ENCODE measurements at regions not wholly inside any gene's neighbourhood (a gene's known extent, or its start where the extent isn't known, plus 50 kb on each side); places are given as distances from the start of the nearest gene placed in this dataset.
A peak's percentile ranks its signal among the peaks of the same experiment; 100 is the strongest.

DNA sequence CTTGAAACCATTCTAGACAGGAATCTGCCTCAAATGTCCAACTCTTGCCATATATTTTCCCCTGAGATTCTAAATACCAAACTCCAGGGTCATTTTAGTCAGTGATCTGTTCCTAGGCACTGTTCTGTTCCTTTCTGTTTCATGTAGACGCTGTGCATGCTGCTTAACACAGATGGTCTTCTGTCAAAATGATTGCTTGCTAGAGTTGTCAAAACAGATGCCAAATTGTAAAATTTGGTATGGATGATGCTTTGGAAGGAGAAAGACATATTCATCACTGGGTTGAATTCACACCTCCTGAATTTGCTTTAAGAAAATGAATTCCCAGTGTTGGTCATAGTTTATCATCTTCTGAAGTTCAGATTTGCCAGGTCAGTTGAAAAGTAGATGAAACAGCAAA is 425.9 kb downstream of the ETS1 start:
- no peak for TF ChIP-seq CTCF (IDR thresholded peaks at IDR 0.05; ENCODE audit: unreplicated experiment)
- CTCF ChIA-PET, result interaction anchor here (0.6 to 7.6 kb wide), 10 partner anchors 9 to 1867 kb away, joined by 3 to 137 read pairs (median 6); no protein-coding TSS in a partner anchor
- Mint-ChIP-seq H3K9me3 (ENCODE audit: unreplicated experiment) (no peaks in the 10 kb centered on the region), H3K27me3 (ENCODE audit: insufficient read depth, unreplicated experiment) (no peaks in the 10 kb centered on the region), H3K4me1 (ENCODE audit: insufficient read depth, unreplicated experiment) (no peaks in the 10 kb centered on the region), H3K27ac (ENCODE audit: low read depth, unreplicated experiment) (no peak overlapping the region), H3K4me3 (ENCODE audit: unreplicated experiment) (no peak overlapping the region), H3K36me3 (ENCODE audit: insufficient read depth, unreplicated experiment) (no peaks in the 10 kb centered on the region)
- intact Hi-C loops (cut with micrococcal nuclease), result no loop called here
- POLR2A ChIA-PET, result interaction anchor here (0.6 kb wide), 1 partner anchor 688 kb away, joined by 3 read pairs; no protein-coding TSS in a partner anchor
- no TSS peak for BruUV-seq (replicated peaks)
- DNase-seq (ENCODE audit: unreplicated experiment), result no peak

- BruUV-seq (replicated peaks), result no TSS peak
- Mint-ChIP-seq H3K9me3 (ENCODE audit: unreplicated experiment) (no peaks in the 10 kb centered on the region), H3K27ac (ENCODE audit: low read depth, unreplicated experiment) (no peak overlapping the region), H3K27me3 (ENCODE audit: insufficient read depth, unreplicated experiment) (no peaks in the 10 kb centered on the region), H3K4me3 (ENCODE audit: unreplicated experiment) (no peak overlapping the region), H3K4me1 (ENCODE audit: insufficient read depth, unreplicated experiment) (no peaks in the 10 kb centered on the region), H3K36me3 (ENCODE audit: insufficient read depth, unreplicated experiment) (no peaks in the 10 kb centered on the region)
- DNase-seq (ENCODE audit: unreplicated experiment), result no peak
- TF ChIP-seq CTCF (IDR thresholded peaks at IDR 0.05; ENCODE audit: unreplicated experiment), result no peak
- ChIA-PET POLR2A (interaction anchor here (1.4 kb wide), 1 partner anchor 127 kb away, joined by 4 read pairs; no protein-coding TSS in a partner anchor), CTCF (interaction anchor here (0.5 to 7.6 kb wide), 38 partner anchors 8 to 798 kb away, joined by 3 to 137 read pairs (median 6); no protein-coding TSS in a partner anchor)
- intact Hi-C loops (cut with micrococcal nuclease), result loop anchor here (1.0 to 5.0 kb wide), 3 partner anchors 128 to 1717 kb away; no protein-coding TSS in a partner anchor
Observed at GRCh38 chr11:128158860-128159259, 428.5 kb downstream of the ETS1 start.

DNA sequence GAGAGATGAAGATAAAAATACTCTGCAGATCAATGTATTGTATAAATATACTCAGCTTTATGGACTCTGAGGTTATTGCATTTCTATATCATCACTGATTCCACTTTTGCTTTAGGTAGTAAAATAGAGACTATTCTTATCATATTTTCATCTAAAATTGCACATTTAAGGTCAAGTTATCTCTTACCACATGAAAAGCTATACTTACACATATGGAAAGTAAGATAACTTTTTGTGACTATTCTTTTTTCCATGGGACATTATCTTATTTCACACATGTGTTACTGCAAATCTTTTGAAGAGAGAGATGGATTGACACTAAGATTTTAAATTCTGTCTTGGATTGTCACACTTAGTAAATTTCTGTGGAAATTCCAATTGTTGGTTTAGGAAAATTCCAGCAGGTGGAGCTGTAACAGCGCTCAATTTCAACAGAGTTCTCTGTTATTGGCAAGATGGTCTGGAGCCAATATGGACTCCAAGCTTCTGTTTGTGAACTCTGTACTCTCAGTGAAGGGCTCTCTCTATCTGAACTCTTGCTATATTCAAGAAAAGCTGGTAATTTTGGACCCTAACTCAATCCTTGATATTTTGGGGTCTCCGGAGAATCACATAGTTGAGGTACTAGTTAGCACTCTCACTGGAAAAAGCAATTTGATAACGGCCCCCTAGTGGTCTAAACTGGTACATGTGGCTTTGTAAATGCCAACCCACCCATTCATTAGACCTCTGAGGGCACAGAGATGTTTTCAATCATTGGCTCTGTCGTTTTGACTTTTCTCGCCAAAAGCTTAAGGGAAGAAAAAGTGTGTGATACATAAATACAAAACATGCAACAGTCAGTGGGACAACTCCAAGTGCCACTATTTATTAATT is 429.7 kb downstream of the ETS1 start:
- Mint-ChIP-seq H3K36me3 (ENCODE audit: insufficient read depth, unreplicated experiment) (no peaks in the 10 kb centered on the region), H3K27ac (ENCODE audit: low read depth, unreplicated experiment) (peak overlapping the region; percentile 42), H3K9me3 (ENCODE audit: unreplicated experiment) (no peaks in the 10 kb centered on the region), H3K4me1 (ENCODE audit: insufficient read depth, unreplicated experiment) (no peaks in the 10 kb centered on the region), H3K27me3 (ENCODE audit: insufficient read depth, unreplicated experiment) (no peaks in the 10 kb centered on the region), H3K4me3 (ENCODE audit: unreplicated experiment) (peak overlapping the region; percentile 33)
- intact Hi-C loops (cut with micrococcal nuclease), result loop anchor here (1.0 to 5.0 kb wide), 5 partner anchors 126 to 1715 kb away; no protein-coding TSS in a partner anchor
- peak; percentile 78 for DNase-seq (ENCODE audit: unreplicated experiment)
- ChIA-PET POLR2A (interaction anchor here (0.7 to 1.4 kb wide), 6 partner anchors 11 to 361 kb away, joined by 3 to 8 read pairs (median 4); no protein-coding TSS in a partner anchor), CTCF (interaction anchor here (0.5 to 7.6 kb wide), 106 partner anchors 7 to 1911 kb away, joined by 3 to 137 read pairs (median 4); no protein-coding TSS in a partner anchor)
- BruUV-seq (replicated peaks), result no TSS peak
- TF ChIP-seq CTCF (IDR thresholded peaks at IDR 0.05; ENCODE audit: unreplicated experiment), result peak; percentile 88

DNA sequence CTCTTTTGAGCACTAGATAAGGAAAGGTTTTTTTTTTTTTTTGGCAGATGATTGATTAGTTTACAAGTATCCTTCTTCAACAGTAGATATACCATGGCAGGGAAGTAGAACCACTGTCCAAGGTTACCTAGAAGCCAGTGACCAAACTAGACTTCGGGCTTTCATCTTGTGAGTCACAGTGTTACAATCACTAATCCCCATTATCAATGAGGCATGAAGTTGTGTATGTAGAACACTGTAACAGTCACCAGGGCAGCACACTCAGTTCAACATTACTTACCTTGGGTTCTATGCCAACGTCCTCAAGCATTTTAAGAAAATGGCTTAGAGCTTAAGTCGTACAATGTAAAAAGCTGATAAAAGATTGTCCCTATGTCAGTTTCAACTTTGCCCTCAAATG is 430.9 kb downstream of the ETS1 start:
- TF ChIP-seq CTCF (IDR thresholded peaks at IDR 0.05; ENCODE audit: unreplicated experiment), result no peak
- ChIA-PET POLR2A (interaction anchor here (0.7 to 1.4 kb wide), 3 partner anchors 10 to 474 kb away, joined by 3 to 8 read pairs (median 4); no protein-coding TSS in a partner anchor), CTCF (interaction anchor here (0.6 to 7.6 kb wide), 37 partner anchors 8 to 1089 kb away, joined by 3 to 137 read pairs (median 6); no protein-coding TSS in a partner anchor)
- no peaks in the 10 kb centered on the region for H3K4me1 Mint-ChIP-seq (ENCODE audit: insufficient read depth, unreplicated experiment)
- no peak overlapping the region for H3K27ac Mint-ChIP-seq (ENCODE audit: low read depth, unreplicated experiment)
- H3K36me3 Mint-ChIP-seq (ENCODE audit: insufficient read depth, unreplicated experiment), result no peaks in the 10 kb centered on the region
- no peak for DNase-seq (ENCODE audit: unreplicated experiment)
- no peak overlapping the region for H3K4me3 Mint-ChIP-seq (ENCODE audit: unreplicated experiment)
- H3K27me3 Mint-ChIP-seq (ENCODE audit: insufficient read depth, unreplicated experiment), result no peaks in the 10 kb centered on the region
- H3K9me3 Mint-ChIP-seq (ENCODE audit: unreplicated experiment), result no peaks in the 10 kb centered on the region
- intact Hi-C loops (cut with micrococcal nuclease), result loop anchor here (5.0 kb wide), 2 partner anchors 314 to 1714 kb away; no protein-coding TSS in a partner anchor
- no TSS peak for BruUV-seq (replicated peaks)

All from MCF 10A (cell line).